ENCODE measurements at regions not wholly inside any gene's neighbourhood (a gene's known extent, or its start where the extent isn't known, plus 50 kb on each side); places are given as distances from the start of the nearest gene placed in this dataset.
"Not testable (repeated sequence)": the region's sequence is repeated elsewhere in the genome, so short reads cannot be mapped to it uniquely, and the experiment has no call there.

- Histone ChIP-seq H3K9me3 (replicated peaks in 1 of 11) (peaks cover 0 to 8% (median 6%) of the 10 kb centered on the region in 11 experiments; a peak in 8 of 22 replicates), H3K9ac (no peak overlapping the region), H3K4me1 (no peaks in the 10 kb centered on the region), H3K27me3 (no peaks in the 10 kb centered on the region), H3K27ac (no peak overlapping the region), H3K4me3 (no peak overlapping the region), H3K4me2 (no peak overlapping the region), H3K36me3 (no peaks in the 10 kb centered on the region), H4K20me1 (no peaks in the 10 kb centered on the region)
- no peak for TF ChIP-seq Cebpa-rat (IDR thresholded peaks at IDR 0.05)
Measured at GRCh38 chr3:99562990-99563607, 75.3 kb upstream of the COL8A1 start.

DNA sequence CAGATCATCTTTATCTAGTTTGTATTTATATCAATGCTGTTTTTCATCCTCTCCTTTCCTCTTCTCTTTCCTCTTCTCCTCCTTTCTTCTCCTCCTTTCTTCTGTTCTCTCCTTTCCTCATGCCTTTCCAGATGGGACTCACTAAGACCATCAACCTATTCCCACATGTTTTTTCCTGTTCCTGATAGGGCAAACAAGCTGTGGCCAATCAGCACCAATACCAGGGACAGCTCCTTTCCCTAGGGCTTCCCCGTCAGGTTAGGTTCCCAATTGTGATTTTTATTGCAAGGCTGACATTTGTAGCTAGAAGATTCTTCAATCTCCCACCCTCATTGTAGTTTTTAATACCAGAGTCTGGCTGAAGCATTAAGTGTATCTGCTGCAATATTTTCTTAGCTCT lies 76.3 kb upstream of the COL8A1 start:
- no peak for TF ChIP-seq Cebpa-rat (IDR thresholded peaks at IDR 0.05)
- H3K36me3 ChIP-seq = no peaks in the 10 kb centered on the region
- H3K9me3 ChIP-seq (replicated peaks in 1 of 11) = peaks cover 0 to 8% (median 6%) of the 10 kb centered on the region in 11 experiments; a peak in 8 of 22 replicates
- no peaks in the 10 kb centered on the region for H4K20me1 ChIP-seq
- H3K4me1 ChIP-seq = no peaks in the 10 kb centered on the region
- no peaks in the 10 kb centered on the region for H3K27me3 ChIP-seq
- H3K4me3 ChIP-seq = no peak overlapping the region
- no peak overlapping the region for H3K4me2 ChIP-seq
- no peak overlapping the region for H3K9ac ChIP-seq
- H3K27ac ChIP-seq = no peak overlapping the region

DNA sequence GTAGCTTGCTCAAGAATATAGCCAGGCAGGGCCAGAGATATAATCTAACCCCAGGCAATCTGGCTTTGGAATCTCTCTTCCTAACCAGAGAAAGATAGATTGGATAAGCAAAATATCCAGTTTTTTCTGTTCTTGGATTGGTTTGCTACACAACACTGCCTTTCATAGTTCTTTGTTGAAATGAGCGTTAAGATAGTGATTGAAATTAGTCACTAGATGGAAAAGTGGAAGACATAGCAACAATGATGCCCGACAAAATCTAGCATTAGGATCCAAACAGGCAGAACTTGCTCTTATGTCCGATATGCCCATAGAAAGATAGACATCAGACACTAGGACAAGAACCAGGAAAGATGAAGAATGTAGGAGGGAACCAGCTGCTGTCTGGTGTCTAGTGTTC lies 77.3 kb upstream of the COL8A1 start:
- no peak for TF ChIP-seq Cebpa-rat (IDR thresholded peaks at IDR 0.05)
- Histone ChIP-seq H3K4me3 (no peak overlapping the region), H3K27ac (no peak overlapping the region), H3K9me3 (replicated peaks in 1 of 11) (peaks cover 0 to 5% (median 3%) of the 10 kb centered on the region in 11 experiments; a peak in 7 of 22 replicates), H3K9ac (no peak overlapping the region), H3K4me1 (no peaks in the 10 kb centered on the region), H4K20me1 (no peaks in the 10 kb centered on the region), H3K4me2 (no peak overlapping the region), H3K36me3 (no peaks in the 10 kb centered on the region), H3K27me3 (no peaks in the 10 kb centered on the region)

GRCh38 chr3:99559196-99559595 lies 79.2 kb upstream of the COL8A1 start:
- TF ChIP-seq Cebpa-rat (IDR thresholded peaks at IDR 0.05) = no peak
- Histone ChIP-seq H3K4me3 (no peak overlapping the region), H3K9ac (no peak overlapping the region), H3K4me1 (no peaks in the 10 kb centered on the region), H3K4me2 (no peak overlapping the region), H3K36me3 (no peaks in the 10 kb centered on the region), H3K27me3 (no peaks in the 10 kb centered on the region), H4K20me1 (no peaks in the 10 kb centered on the region), H3K9me3 (replicated peaks in 1 of 11) (no peaks in the 10 kb centered on the region), H3K27ac (no peak overlapping the region)

GRCh38 chr3:99555885-99556284 lies 82.5 kb upstream of the COL8A1 start:
- not testable (repeated sequence) for H4K20me1 ChIP-seq; H3K4me1 ChIP-seq; H3K9me3 ChIP-seq (replicated peaks in 1 of 11); H3K4me3 ChIP-seq; H3K9ac ChIP-seq; H3K27ac ChIP-seq; H3K36me3 ChIP-seq; H3K4me2 ChIP-seq; H3K27me3 ChIP-seq

GRCh38 chr3:99551520-99551919 lies 86.9 kb upstream of the COL8A1 start:
- Histone ChIP-seq H3K4me2 (no peak overlapping the region), H3K9me3 (replicated peaks in 1 of 11) (no peaks in the 10 kb centered on the region), H3K4me1 (no peaks in the 10 kb centered on the region), H3K27me3 (no peaks in the 10 kb centered on the region), H4K20me1 (no peaks in the 10 kb centered on the region), H3K36me3 (no peaks in the 10 kb centered on the region), H3K27ac (no peak overlapping the region), H3K4me3 (no peak overlapping the region), H3K9ac (no peak overlapping the region)
- no peak for TF ChIP-seq Cebpa-rat (IDR thresholded peaks at IDR 0.05)

GRCh38 chr3:99549957-99550603 lies 88.3 kb upstream of the COL8A1 start:
- H3K27me3 ChIP-seq = no peaks in the 10 kb centered on the region
- TF ChIP-seq Cebpa-rat (IDR thresholded peaks at IDR 0.05) = no peak
- H3K4me2 ChIP-seq = no peak overlapping the region
- H3K36me3 ChIP-seq = no peaks in the 10 kb centered on the region
- peaks cover 0 to 4% (median 0%) of the 10 kb centered on the region in 10 experiments; a peak in 2 of 20 replicates for H3K4me1 ChIP-seq
- H3K9me3 ChIP-seq (replicated peaks in 1 of 11) = no peaks in the 10 kb centered on the region
- H3K4me3 ChIP-seq = no peak overlapping the region
- no peak overlapping the region for H3K27ac ChIP-seq
- no peaks in the 10 kb centered on the region for H4K20me1 ChIP-seq
- H3K9ac ChIP-seq = no peak overlapping the region

- Histone ChIP-seq H3K9me3 (replicated peaks in 1 of 11) (no peaks in the 10 kb centered on the region), H3K4me3 (no peak overlapping the region), H3K9ac (no peak overlapping the region), H4K20me1 (no peaks in the 10 kb centered on the region), H3K27ac (no peak overlapping the region), H3K36me3 (no peaks in the 10 kb centered on the region), H3K4me2 (no peak overlapping the region), H3K4me1 (peaks cover 0 to 8% (median 0%) of the 10 kb centered on the region in 10 experiments; a peak in 2 of 20 replicates), H3K27me3 (no peaks in the 10 kb centered on the region)
- TF ChIP-seq Cebpa-rat (IDR thresholded peaks at IDR 0.05) = no peak
Measured at GRCh38 chr3:99549220-99549619, 89.2 kb upstream of the COL8A1 start.

DNA sequence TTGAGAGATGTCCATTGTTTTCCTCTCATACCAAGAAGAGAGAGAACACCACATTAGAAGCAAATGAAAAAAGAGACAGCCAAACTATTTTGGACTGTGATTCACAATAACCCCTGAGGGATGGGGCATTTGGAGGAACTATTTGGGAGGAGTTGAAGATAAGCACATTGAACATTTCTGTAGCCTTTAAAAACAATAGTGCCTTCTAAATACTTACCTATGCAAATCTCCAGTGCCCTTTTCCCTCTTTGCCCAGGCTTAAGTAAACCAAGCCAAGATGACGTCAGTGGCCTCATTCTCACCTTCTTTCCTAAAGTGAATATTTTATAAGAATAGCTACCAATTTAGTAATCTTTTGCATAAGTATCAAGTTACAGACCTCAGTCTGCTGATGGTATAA lies 89.7 kb upstream of the COL8A1 start:
- Histone ChIP-seq H3K36me3 (no peaks in the 10 kb centered on the region), H3K27me3 (no peaks in the 10 kb centered on the region), H3K9me3 (replicated peaks in 1 of 11) (no peaks in the 10 kb centered on the region), H3K4me2 (no peak overlapping the region), H3K9ac (no peak overlapping the region), H4K20me1 (no peaks in the 10 kb centered on the region), H3K27ac (no peak overlapping the region), H3K4me3 (no peak overlapping the region), H3K4me1 (peaks cover 0 to 8% (median 0%) of the 10 kb centered on the region in 10 experiments; a peak in 2 of 20 replicates)
- TF ChIP-seq Cebpa-rat (IDR thresholded peaks at IDR 0.05) = no peak
